NT2/D1 (cell line): ENCODE measurements at regions not wholly inside any gene's neighbourhood (a gene's known extent, or its start where the extent isn't known, plus 50 kb on each side); places are given as distances from the start of the nearest gene placed in this dataset.

Experiments used
- SUZ12 ChIP-seq: IDR thresholded peaks from 2 replicates; pipeline ENCODE4 v1.6.1; 2011; ENCODE audit not compliant: insufficient read length, insufficient read depth; ENCODE audit errors: extremely low read depth
- YY1 ChIP-seq: IDR thresholded peaks from 2 replicates; pipeline ENCODE4 v1.6.1; 2011; ENCODE audit not compliant: insufficient read length, insufficient read depth
- ZNF274 ChIP-seq: IDR thresholded peaks from 2 replicates; pipeline ENCODE4 v1.6.1; 2011; ENCODE audit warnings: mild to moderate bottlenecking, low read depth, low read length

- no peak for TF ChIP-seq SUZ12
- TF ChIP-seq ZNF274 = no peak
- TF ChIP-seq YY1 = no peak
Observed at GRCh38 chr12:113751513-113751912, 214.6 kb downstream of the RBM19 start.
